ENCODE measurements at regions not wholly inside any gene's neighbourhood (a gene's known extent, or its start where the extent isn't known, plus 50 kb on each side); places are given as distances from the start of the nearest gene placed in this dataset.

GRCh38 chr10:43794181-43794815 is 145.6 kb upstream of the ZNF32 start:
- DNase-seq (ENCODE audit: low spot score): no peak

DNA sequence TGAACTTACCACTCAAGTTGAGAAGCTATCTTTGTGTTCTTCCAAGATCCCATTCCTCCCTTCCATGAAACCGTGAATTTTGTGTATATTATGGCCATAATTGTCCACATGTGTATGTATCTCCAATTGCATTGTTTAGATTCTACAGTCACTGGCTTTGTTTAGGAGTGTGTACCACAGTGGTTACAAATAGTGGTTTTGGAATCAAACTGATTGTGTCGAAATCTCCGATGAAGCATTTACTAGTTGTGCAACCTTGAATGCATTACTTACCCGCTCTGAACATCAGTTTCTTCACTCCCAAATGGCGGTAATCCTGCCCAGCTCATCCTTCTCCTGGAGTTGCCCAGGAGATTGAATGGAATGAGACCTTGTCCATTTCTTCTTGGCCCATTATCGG is 145.0 kb upstream of the ZNF32 start:
- DNase-seq (ENCODE audit: low spot score): no peak
- no peaks in the 10 kb centered on the region for H3K9me3 ChIP-seq (ENCODE audit: control insufficient read depth in 4 of 4, low read length in 3 of 4)
- WGBS: 74% methylated on average over 6 of the region's 6 CpGs
- no peak overlapping the region for H3K27ac ChIP-seq (ENCODE audit: low read depth in 1 of 2, low read length in 2 of 2)
- H3K9ac ChIP-seq (ENCODE audit: low read depth in 1 of 2, low read length in 2 of 2): no peak overlapping the region
- H3K4me1 ChIP-seq (ENCODE audit: control insufficient read depth in 4 of 4, insufficient read depth in 4 of 4, low read length in 3 of 4): peaks cover 0 to 3% (median 0%) of the 10 kb centered on the region in 4 donors
- H3K36me3 ChIP-seq (ENCODE audit: control insufficient read depth in 4 of 4, insufficient read depth in 3 of 4, low read depth in 1 of 4, low read length in 3 of 4): no peaks in the 10 kb centered on the region
- TF ChIP-seq YY1 (IDR thresholded peaks at IDR 0.05) (no peak), EGR1 (IDR thresholded peaks at IDR 0.05; ENCODE audit: low read depth in 2 of 2) (no peak), SP1 (IDR thresholded peaks at IDR 0.05) (no peak), GABPA (IDR thresholded peaks at IDR 0.05 in 1 of 2, conservative IDR thresholded peaks at IDR 0.05 in 1 of 2) (no peak), ATF3 (IDR thresholded peaks at IDR 0.05) (no peak), FOXA2 (IDR thresholded peaks at IDR 0.05) (no peak), RXRA (IDR thresholded peaks at IDR 0.05) (no peak), TAF1 (conservative IDR thresholded peaks at IDR 0.05) (no peak), RAD21 (IDR thresholded peaks at IDR 0.05) (no peak), ZBTB33 (IDR thresholded peaks at IDR 0.05) (no peak)
- TF ChIP-seq, protein P1, sequence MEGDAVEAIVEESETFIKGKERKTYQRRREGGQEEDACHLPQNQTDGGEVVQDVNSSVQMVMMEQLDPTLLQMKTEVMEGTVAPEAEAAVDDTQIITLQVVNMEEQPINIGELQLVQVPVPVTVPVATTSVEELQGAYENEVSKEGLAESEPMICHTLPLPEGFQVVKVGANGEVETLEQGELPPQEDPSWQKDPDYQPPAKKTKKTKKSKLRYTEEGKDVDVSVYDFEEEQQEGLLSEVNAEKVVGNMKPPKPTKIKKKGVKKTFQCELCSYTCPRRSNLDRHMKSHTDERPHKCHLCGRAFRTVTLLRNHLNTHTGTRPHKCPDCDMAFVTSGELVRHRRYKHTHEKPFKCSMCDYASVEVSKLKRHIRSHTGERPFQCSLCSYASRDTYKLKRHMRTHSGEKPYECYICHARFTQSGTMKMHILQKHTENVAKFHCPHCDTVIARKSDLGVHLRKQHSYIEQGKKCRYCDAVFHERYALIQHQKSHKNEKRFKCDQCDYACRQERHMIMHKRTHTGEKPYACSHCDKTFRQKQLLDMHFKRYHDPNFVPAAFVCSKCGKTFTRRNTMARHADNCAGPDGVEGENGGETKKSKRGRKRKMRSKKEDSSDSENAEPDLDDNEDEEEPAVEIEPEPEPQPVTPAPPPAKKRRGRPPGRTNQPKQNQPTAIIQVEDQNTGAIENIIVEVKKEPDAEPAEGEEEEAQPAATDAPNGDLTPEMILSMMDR (IDR thresholded peaks at IDR 0.05; ENCODE audit: low read depth, low read length, missing input control): no peak
- H3K4me3 ChIP-seq (ENCODE audit: low read depth in 1 of 3, low read length in 3 of 3): no peak overlapping the region
- no peaks in the 10 kb centered on the region for H3K27me3 ChIP-seq (ENCODE audit: control insufficient read depth in 4 of 4, insufficient read depth in 4 of 4, low read length in 3 of 4)

More at GRCh38 chr10:43794181-43794815, 145.6 kb upstream of the ZNF32 start:
- peak; percentile 98 for TF ChIP-seq NR2F2 (IDR thresholded peaks at IDR 0.05)
- TF ChIP-seq FOXA2 (IDR thresholded peaks at IDR 0.05): no peak
- TF ChIP-seq EGR1 (IDR thresholded peaks at IDR 0.05; ENCODE audit: low read depth in 2 of 2): no peak
- TF ChIP-seq YY1 (IDR thresholded peaks at IDR 0.05): no peak
- peak; percentile 63 to 67 for TF ChIP-seq RXRA (IDR thresholded peaks at IDR 0.05)
- TF ChIP-seq RAD21 (IDR thresholded peaks at IDR 0.05): no peak
- TF ChIP-seq SP1 (IDR thresholded peaks at IDR 0.05): peak; percentile 50
- Histone ChIP-seq H3K9ac (ENCODE audit: low read depth in 1 of 2, low read length in 2 of 2) (no peak overlapping the region), H3K4me1 (ENCODE audit: control insufficient read depth in 4 of 4, insufficient read depth in 4 of 4, low read length in 3 of 4) (peaks cover 0 to 3% (median 0%) of the 10 kb centered on the region in 4 donors), H3K36me3 (ENCODE audit: control insufficient read depth in 4 of 4, insufficient read depth in 3 of 4, low read depth in 1 of 4, low read length in 3 of 4) (no peaks in the 10 kb centered on the region), H3K4me3 (ENCODE audit: low read depth in 1 of 3, low read length in 3 of 3) (no peak overlapping the region), H3K9me3 (ENCODE audit: control insufficient read depth in 4 of 4, low read length in 3 of 4) (no peaks in the 10 kb centered on the region), H3K27me3 (ENCODE audit: control insufficient read depth in 4 of 4, insufficient read depth in 4 of 4, low read length in 3 of 4) (no peaks in the 10 kb centered on the region), H3K27ac (ENCODE audit: low read depth in 1 of 2, low read length in 2 of 2) (no peak overlapping the region)
- WGBS: 85% methylated on average over 9 of the region's 9 CpGs

GRCh38 chr10:43790147-43790546 is 141.5 kb upstream of the ZNF32 start:
- WGBS: 82% methylated on average over 11 of the region's 11 CpGs
- Histone ChIP-seq H3K4me3 (ENCODE audit: low read depth in 1 of 3, low read length in 3 of 3) (no peak overlapping the region), H3K36me3 (ENCODE audit: control insufficient read depth in 4 of 4, insufficient read depth in 3 of 4, low read depth in 1 of 4, low read length in 3 of 4) (no peaks in the 10 kb centered on the region), H3K9ac (ENCODE audit: low read depth in 1 of 2, low read length in 2 of 2) (no peak overlapping the region), H3K27me3 (ENCODE audit: control insufficient read depth in 4 of 4, insufficient read depth in 4 of 4, low read length in 3 of 4) (no peaks in the 10 kb centered on the region), H3K27ac (ENCODE audit: low read depth in 1 of 2, low read length in 2 of 2) (no peak overlapping the region), H3K4me1 (ENCODE audit: control insufficient read depth in 4 of 4, insufficient read depth in 4 of 4, low read length in 3 of 4) (no peaks in the 10 kb centered on the region), H3K9me3 (ENCODE audit: control insufficient read depth in 4 of 4, low read length in 3 of 4) (no peaks in the 10 kb centered on the region)
- no peak for DNase-seq (ENCODE audit: low spot score)
- TF ChIP-seq FOXA2 (IDR thresholded peaks at IDR 0.05) (no peak), TAF1 (conservative IDR thresholded peaks at IDR 0.05) (no peak), ZBTB33 (IDR thresholded peaks at IDR 0.05) (no peak), YY1 (IDR thresholded peaks at IDR 0.05) (no peak), JUND (IDR thresholded peaks at IDR 0.05) (no peak), HNF4G (IDR thresholded peaks at IDR 0.05) (no peak)
- TF ChIP-seq, protein P1 (IDR thresholded peaks at IDR 0.05; ENCODE audit: low read depth, low read length, missing input control): no peak

Measured in liver (tissue), 8 donors.